Activated effector memory CD4-positive, alpha-beta T cell treated with Interleukin-2 at 50 U/mL for 16 hours (primary cell): ENCODE measurements at regions not wholly inside any gene's neighbourhood (a gene's known extent, or its start where the extent isn't known, plus 50 kb on each side); places are given as distances from the start of the nearest gene placed in this dataset.

Experiments
- DNase-seq: peaks from one replicate; pipeline ENCODE4 v3.0.0-alpha.2; 2020

DNA sequence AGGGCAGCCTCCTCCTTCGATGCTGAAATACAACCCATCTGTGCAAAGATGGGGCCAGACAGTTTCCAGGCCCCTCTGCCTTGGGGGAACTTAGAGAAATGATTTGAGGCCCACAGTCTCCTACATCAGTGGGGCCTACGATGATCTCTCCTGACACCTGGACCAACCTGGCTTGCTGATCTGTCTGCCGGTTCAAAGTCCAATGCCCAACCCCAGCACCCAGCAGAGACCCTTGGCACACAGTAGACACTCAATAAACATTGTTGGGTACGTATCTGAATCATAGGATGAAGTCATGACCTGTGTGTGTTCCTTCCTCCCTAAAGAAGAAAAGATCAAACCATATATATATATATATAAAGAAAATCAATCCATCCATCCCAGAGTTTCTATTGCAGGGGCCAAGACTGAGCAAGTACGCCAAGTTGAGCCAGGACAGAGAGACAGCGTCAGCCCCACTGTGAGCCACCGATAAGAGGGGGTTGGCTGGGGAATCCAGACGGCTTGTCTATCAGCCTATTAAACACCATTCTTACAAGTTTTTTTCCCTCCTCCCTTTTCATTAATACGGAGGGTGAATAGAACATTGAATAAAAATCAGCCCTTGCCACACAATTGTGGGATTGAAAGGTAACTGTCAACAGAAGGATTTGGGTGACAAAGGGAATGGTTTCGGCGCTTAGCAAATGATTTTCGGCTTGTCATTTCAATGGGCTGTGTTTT lies 244.1 kb downstream of the MN1 start:
- no peak for DNase-seq

DNA sequence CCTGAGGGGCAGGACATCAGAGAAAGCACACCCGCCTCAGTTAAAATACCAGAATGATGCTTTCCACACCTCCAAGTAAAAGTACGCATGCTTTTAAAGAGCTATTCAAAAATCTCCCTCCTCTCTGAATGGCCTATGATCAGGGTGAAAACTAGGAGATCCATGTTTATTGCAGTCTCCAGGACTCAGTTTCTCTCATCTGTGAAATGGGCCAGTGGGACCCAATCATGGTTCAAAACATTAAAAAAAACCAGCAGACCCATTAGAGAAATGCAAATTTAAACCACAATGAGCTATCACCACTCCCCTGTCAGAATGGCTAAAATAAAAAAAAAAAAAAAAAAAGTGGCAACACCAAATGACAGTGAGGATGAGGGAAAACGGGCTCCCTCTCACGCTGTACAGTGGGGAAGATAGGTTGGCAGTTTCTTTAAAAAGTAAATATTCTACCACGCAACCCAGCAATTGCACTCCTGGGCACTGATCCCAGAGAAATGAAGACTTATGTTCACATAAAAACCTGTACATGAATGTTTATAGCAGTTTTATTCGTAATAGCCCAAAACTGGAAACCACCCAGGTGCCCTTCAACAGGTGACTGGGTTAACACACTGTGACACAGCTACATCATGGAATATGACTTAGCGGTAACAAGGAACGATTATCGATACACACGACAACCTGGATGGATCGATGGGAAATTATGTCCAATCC lies 242.7 kb downstream of the MN1 start:
- DNase-seq: no peak

GRCh38 chr22:27560781-27561180 lies 240.8 kb downstream of the MN1 start:
- no peak for DNase-seq

DNA sequence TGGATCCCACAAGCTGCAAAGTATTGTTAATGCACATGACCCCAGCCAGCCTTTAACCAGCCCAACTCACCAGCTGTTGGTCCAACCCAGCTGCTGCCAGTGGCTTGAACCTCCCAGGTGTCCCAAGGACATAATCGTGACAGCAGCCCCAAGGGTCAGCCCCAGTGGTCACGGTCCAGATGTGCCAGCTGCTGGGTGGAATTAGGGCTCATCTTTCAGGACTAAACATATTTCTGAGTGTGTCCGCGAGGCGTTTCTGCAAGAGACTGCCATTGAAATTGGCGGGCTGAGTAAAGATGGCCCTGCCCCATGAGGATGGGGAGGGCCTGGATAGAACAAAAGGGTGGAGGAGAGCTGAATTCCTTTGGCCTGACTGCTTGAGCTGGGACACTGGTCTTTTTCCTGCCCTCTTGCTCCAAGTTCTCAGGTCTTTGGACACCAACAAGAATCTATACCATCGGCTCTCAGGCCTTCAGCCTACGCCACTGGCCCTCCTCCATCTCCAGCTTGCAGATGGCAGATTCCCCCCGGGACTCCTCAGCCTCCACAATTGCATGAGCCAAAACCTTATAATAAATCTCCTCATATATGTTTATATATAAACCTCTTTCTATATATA lies 240.2 kb downstream of the MN1 start:
- DNase-seq: no peak

DNA sequence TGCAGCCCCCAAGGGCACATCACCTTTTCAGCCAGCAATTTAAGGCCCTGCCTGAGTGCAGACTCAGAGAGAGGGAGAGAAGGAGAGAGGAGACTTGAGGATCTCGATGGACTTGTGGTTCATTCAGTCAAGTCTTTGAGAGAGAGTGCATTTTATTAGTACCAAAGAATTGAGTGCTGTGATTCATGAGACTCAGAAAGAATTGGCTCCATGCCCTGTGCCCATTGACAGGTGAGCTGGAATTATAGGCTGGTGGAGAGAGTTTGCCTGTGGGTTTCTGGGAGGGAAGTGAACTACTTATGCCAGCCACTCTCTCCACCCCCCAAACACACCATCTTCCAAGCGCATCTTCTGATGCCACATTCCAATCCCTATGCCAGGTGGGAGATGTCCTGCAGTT lies 236.8 kb downstream of the MN1 start:
- no peak for DNase-seq

DNA sequence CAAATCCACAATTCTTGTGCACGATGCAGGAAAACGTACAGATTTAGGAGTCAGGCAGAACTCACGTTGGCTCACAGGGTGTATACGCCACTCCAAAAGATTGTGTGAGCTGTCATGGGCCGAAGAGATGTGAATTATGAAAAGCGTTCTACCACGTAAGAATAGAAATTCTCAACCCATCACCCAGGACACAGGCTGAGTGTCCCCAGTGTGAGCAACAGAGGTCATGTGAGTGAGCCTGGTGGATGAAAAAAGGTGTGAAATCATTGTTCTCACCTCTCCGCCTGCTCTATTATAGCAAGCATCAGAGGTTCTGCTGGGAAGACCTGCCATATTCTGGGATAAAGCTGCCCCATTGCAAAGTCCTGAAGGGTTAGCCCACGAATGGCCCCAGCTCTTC lies 235.0 kb downstream of the MN1 start:
- DNase-seq: no peak

GRCh38 chr22:27568265-27568664 lies 233.3 kb downstream of the MN1 start:
- DNase-seq: no peak

DNA sequence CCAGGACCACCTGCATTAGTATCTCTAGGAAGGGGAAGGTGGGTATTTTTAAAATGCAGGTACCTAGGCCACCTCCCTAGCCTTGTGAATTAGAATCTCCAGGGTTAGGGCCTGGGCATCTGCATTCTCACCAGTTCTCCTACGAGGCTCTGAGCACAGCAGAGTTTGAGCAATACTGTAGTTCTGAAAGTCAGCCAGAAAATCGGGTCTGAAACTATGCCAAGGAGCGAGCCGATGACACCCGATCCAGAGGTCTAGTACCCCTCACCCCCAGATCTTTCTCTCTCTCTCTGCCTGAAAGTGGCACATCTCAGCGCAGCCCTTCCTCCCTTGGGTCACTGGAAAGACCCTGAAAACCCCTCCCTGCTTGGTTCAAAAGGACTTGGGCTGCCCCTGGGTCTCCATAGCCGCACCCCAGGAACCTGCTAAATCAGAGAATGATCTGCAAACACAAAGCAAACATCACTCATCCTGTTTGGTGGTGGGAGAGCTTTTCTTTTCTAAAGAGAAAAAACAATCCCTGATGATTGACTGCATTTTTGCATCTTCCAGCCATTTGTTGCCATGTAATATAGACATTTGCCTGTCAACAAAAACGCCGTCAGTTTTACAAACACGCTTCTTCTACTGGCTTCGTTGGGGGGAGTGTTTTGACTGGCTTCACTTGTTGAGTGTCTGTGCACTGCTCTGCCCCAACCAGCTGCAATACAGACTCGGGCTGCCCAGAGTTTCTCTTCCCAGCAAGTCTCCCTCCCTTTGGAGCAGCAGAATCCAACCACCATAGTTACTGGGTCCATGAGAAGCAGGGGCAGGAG lies 229.9 kb downstream of the MN1 start:
- no peak for DNase-seq

- no peak for DNase-seq
These were observed 229.3 kb downstream of the MN1 start for GRCh38 chr22:27572278-27572666.

DNA sequence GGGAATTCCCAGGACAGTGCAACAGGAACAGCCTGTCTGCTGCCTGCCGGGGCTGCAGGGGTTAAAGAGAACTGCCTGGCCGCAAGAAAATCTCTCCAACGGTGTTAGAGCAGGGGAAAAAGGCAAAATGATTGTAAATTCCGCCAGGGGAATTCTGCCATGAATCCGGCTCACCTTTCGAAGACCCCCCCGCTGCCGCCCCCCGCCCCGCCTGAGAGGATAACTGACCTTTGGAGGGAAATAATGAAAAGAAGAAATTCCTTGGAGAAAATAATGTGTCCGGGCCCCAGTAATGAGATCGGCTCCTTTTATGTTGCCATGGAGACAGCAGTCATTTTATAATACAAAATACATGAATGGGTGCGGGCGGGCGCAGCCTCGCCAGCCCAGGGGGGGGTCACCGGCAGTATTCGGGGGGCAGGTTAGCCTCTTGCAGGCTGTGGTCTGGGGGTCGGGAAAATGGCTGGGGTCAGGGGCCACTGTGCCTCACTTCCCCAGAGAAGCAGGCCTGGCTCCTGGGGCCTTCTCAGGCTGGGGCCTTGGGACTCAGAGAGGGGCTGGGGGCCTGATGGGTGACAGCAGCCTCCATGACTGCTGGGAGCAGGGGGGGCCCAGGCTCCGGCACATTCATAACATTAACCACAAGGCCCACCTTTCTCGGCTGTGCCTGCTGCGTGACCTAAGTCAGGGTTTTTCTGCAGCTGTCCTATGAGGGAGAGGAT lies 228.1 kb downstream of the MN1 start:
- DNase-seq: no peak

GRCh38 chr22:27574002-27574366 lies 227.6 kb downstream of the MN1 start:
- no peak for DNase-seq

GRCh38 chr22:27574651-27575050 lies 226.9 kb downstream of the MN1 start:
- no peak for DNase-seq

DNA sequence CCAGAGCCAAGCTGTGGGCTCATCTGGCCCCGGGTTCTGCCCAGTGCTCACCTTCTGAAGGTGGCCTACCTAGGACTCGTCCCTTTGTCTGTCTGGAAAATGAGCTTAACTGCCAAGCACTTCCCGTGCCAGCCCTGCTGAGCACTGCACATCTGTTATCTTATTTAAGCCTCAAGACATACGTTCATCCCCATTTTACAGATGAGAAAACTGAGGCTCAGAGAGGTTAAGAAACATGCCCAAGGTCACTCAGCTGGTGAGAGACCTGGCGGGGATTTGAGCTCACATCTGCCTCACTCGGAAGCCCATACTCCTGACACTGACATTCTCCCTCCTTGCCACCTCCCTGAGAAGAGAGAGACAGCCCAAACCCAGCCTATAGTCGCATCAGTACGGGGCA lies 226.2 kb downstream of the MN1 start:
- DNase-seq: no peak

- DNase-seq: no peak
These were observed 225.1 kb downstream of the MN1 start for GRCh38 chr22:27576413-27576812.

GRCh38 chr22:27576815-27577573 lies 224.6 kb downstream of the MN1 start:
- DNase-seq: no peak

DNA sequence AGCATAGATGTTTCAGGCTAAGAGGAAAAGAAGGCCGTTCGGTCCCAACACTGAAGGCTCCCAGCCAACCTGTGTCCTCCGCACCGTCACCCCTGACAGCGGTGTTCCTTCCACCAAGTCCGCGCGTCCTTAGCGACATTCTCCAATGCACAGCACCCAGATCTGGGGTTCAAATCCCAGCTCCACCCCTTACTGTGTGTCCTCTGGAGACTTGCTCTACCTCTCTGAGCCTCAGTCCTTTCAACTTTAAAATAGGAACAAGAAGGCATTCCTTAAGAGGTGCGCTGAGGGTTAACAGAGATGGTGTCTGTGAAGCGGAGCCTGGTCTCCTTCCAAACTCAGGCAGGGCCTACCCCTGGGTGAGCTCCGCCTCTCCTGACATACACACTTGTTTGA lies 224.0 kb downstream of the MN1 start:
- DNase-seq: no peak

- no peak for DNase-seq
These were observed 222.5 kb downstream of the MN1 start for GRCh38 chr22:27578937-27579617.

GRCh38 chr22:27580311-27580897 lies 221.2 kb downstream of the MN1 start:
- no peak for DNase-seq

DNA sequence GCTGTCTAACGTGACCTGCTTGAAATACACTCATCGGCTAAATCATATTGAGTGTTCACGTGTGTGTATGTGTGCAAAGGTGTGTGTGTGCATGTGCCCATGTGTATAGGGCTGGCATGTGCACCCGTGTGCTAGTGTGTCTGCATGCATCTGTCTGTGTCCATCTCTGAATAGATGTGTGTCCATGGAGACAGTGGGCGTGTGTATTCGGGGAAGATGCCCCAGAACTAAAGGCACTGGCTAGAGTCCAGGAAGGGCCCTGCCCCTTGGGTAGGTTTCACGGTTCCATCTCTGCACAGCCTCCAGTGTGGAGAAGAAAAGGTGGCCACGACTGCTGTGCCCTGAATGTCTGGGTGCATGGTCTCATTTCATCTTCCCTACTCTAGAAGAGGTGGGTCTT lies 220.3 kb downstream of the MN1 start:
- no peak for DNase-seq

DNA sequence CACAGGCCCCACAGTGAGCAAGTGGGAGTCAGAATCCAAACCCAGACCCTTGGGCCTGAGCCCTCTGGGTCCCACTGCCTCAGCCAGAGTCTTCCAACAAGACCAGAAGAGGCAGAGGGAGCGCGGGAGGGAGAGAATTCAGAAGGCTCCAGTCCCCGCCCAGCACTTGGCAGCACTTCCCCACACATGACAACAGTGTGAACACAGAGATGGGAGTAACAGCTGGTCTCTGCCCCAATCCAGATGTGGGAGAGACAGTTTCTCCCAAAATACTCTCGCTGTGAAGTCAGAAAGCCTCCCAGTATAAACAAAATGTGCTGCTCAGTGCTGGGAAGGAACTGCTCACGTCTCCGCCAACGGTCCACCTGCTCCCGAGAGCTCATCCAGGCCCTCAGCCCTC lies 219.9 kb downstream of the MN1 start:
- no peak for DNase-seq

DNA sequence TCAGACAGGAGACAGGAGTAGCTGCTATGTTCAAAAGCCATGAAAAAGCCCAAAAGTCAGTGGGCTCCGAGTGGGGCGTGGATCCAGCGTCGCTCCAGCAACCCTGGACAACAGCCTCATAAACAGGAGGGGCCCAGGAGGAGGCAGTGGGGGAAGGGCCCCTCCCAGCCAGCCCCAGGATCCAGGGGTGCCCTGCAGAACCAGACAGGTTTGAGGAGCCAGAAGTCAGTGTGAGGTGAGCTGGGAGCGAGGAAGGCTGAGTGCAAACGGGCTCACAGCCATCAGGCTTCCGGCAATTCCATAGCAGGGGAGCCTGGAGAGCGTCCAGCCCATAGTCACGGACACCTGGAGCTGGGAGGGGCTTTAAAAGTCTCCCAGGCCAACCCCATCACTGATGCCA lies 217.7 kb downstream of the MN1 start:
- no peak for DNase-seq
